T-helper 2 cell treated with Interferon-gamma antibody and Interleukin-4, amounts not matched to agents 5 μg/mL and 100 μg/mL, for 36 hours (primary cell): ENCODE measurements at regions not wholly inside any gene's neighbourhood (a gene's known extent, or its start where the extent isn't known, plus 50 kb on each side); places are given as distances from the start of the nearest gene placed in this dataset.

Experiments used
- DNase-seq: peaks from one replicate; pipeline ENCODE4 v3.0.0; 2021; ENCODE audit warnings: low spot score
- H3K27ac Mint-ChIP-seq: one replicate; pipeline ENCODE4 v1.8.0; 2021; ENCODE audit warnings: mild to moderate bottlenecking, mixed read lengths
- H3K27me3 Mint-ChIP-seq: one replicate; pipeline ENCODE4 v1.8.0; 2021; ENCODE audit warnings: low read depth, mixed read lengths
- H3K36me3 Mint-ChIP-seq: one replicate; pipeline ENCODE4 v1.8.0; 2021; ENCODE audit warnings: low read depth, mixed read lengths
- H3K4me1 Mint-ChIP-seq: one replicate; pipeline ENCODE4 v1.8.0; 2021; ENCODE audit warnings: low read depth, mixed read lengths
- H3K4me3 Mint-ChIP-seq: one replicate; pipeline ENCODE4 v1.8.0; 2022; ENCODE audit warnings: mild to moderate bottlenecking, moderate library complexity, mixed read lengths
- H3K9me3 Mint-ChIP-seq: one replicate; pipeline ENCODE4 v1.8.0; 2021; ENCODE audit warnings: mixed read lengths

- no peaks in the 10 kb centered on the region for H3K27me3 Mint-ChIP-seq
- no peak overlapping the region for H3K4me3 Mint-ChIP-seq
- H3K9me3 Mint-ChIP-seq: no peaks in the 10 kb centered on the region
- no peaks in the 10 kb centered on the region for H3K36me3 Mint-ChIP-seq
- no peak overlapping the region for H3K27ac Mint-ChIP-seq
- no peak for DNase-seq
- no peaks in the 10 kb centered on the region for H3K4me1 Mint-ChIP-seq
Observed at GRCh38 chr7:25646726-25647413, 418.6 kb upstream of the NPVF start.

GRCh38 chr7:25647872-25648271 is 419.6 kb upstream of the NPVF start:
- Mint-ChIP-seq H3K27me3 (no peaks in the 10 kb centered on the region), H3K9me3 (no peaks in the 10 kb centered on the region), H3K4me1 (no peaks in the 10 kb centered on the region), H3K36me3 (no peaks in the 10 kb centered on the region), H3K27ac (no peak overlapping the region), H3K4me3 (no peak overlapping the region)
- no peak for DNase-seq

- Mint-ChIP-seq H3K4me3 (no peak overlapping the region), H3K27me3 (peaks cover under 1% of the 10 kb centered on the region), H3K4me1 (peaks cover 9% of the 10 kb centered on the region), H3K27ac (no peak overlapping the region), H3K36me3 (no peaks in the 10 kb centered on the region), H3K9me3 (peaks cover 4% of the 10 kb centered on the region)
- DNase-seq: no peak
Observed at GRCh38 chr7:25652366-25652765, 424.1 kb upstream of the NPVF start.

GRCh38 chr7:25653384-25653783 is 425.1 kb upstream of the NPVF start:
- DNase-seq: no peak
- Mint-ChIP-seq H3K36me3 (no peaks in the 10 kb centered on the region), H3K9me3 (peaks cover 4% of the 10 kb centered on the region), H3K4me3 (no peak overlapping the region), H3K27me3 (peaks cover 11% of the 10 kb centered on the region), H3K4me1 (peaks cover 9% of the 10 kb centered on the region), H3K27ac (no peak overlapping the region)

- Mint-ChIP-seq H3K27ac (no peak overlapping the region), H3K36me3 (no peaks in the 10 kb centered on the region), H3K27me3 (peaks cover 15% of the 10 kb centered on the region), H3K9me3 (peaks cover 4% of the 10 kb centered on the region), H3K4me3 (no peak overlapping the region), H3K4me1 (peaks cover 9% of the 10 kb centered on the region)
- DNase-seq: no peak
Observed at GRCh38 chr7:25656071-25656470, 427.8 kb upstream of the NPVF start.

GRCh38 chr7:25656581-25657026 is 428.3 kb upstream of the NPVF start:
- H3K4me1 Mint-ChIP-seq: peaks cover 9% of the 10 kb centered on the region
- H3K4me3 Mint-ChIP-seq: no peak overlapping the region
- no peak overlapping the region for H3K27ac Mint-ChIP-seq
- DNase-seq: no peak
- no peaks in the 10 kb centered on the region for H3K36me3 Mint-ChIP-seq
- H3K9me3 Mint-ChIP-seq: peaks cover 4% of the 10 kb centered on the region
- H3K27me3 Mint-ChIP-seq: peaks cover 15% of the 10 kb centered on the region

GRCh38 chr7:25658375-25658774 is 430.1 kb upstream of the NPVF start:
- Mint-ChIP-seq H3K4me3 (no peak overlapping the region), H3K36me3 (no peaks in the 10 kb centered on the region), H3K9me3 (peaks cover 3% of the 10 kb centered on the region), H3K27ac (no peak overlapping the region), H3K4me1 (peaks cover 7% of the 10 kb centered on the region), H3K27me3 (peaks cover 17% of the 10 kb centered on the region)
- DNase-seq: no peak

- Mint-ChIP-seq H3K4me3 (no peak overlapping the region), H3K4me1 (peaks cover 3% of the 10 kb centered on the region), H3K27ac (no peak overlapping the region), H3K27me3 (peaks cover 21% of the 10 kb centered on the region), H3K36me3 (no peaks in the 10 kb centered on the region), H3K9me3 (no peaks in the 10 kb centered on the region)
- DNase-seq: no peak
Observed at GRCh38 chr7:25659841-25660240, 431.6 kb upstream of the NPVF start.

GRCh38 chr7:25662841-25663800 is 434.8 kb upstream of the NPVF start:
- H3K9me3 Mint-ChIP-seq: no peaks in the 10 kb centered on the region
- peaks cover 13% of the 10 kb centered on the region for H3K27me3 Mint-ChIP-seq
- H3K4me3 Mint-ChIP-seq: no peak overlapping the region

GRCh38 chr7:25663877-25664276 is 435.6 kb upstream of the NPVF start:
- DNase-seq: no peak
- H3K27ac Mint-ChIP-seq: no peak overlapping the region
- H3K4me3 Mint-ChIP-seq: no peak overlapping the region
- no peaks in the 10 kb centered on the region for H3K36me3 Mint-ChIP-seq
- no peaks in the 10 kb centered on the region for H3K4me1 Mint-ChIP-seq
- peaks cover 7% of the 10 kb centered on the region for H3K27me3 Mint-ChIP-seq
- no peaks in the 10 kb centered on the region for H3K9me3 Mint-ChIP-seq

More at GRCh38 chr7:25662841-25663800, 434.8 kb upstream of the NPVF start:
- no peak for DNase-seq
- Mint-ChIP-seq H3K4me1 (no peaks in the 10 kb centered on the region), H3K36me3 (no peaks in the 10 kb centered on the region), H3K27ac (no peak overlapping the region)

- DNase-seq: no peak
- Mint-ChIP-seq H3K36me3 (no peaks in the 10 kb centered on the region), H3K27me3 (peaks cover 6% of the 10 kb centered on the region)
Observed at GRCh38 chr7:25664593-25664992, 436.3 kb upstream of the NPVF start.

GRCh38 chr7:25665374-25665773 is 437.1 kb upstream of the NPVF start:
- Mint-ChIP-seq H3K27me3 (peaks cover 6% of the 10 kb centered on the region), H3K36me3 (no peaks in the 10 kb centered on the region), H3K4me3 (no peak overlapping the region), H3K9me3 (no peaks in the 10 kb centered on the region), H3K4me1 (no peaks in the 10 kb centered on the region), H3K27ac (no peak overlapping the region)
- DNase-seq: no peak

More at GRCh38 chr7:25664593-25664992, 436.3 kb upstream of the NPVF start:
- no peaks in the 10 kb centered on the region for H3K9me3 Mint-ChIP-seq
- no peak overlapping the region for H3K4me3 Mint-ChIP-seq
- no peaks in the 10 kb centered on the region for H3K4me1 Mint-ChIP-seq
- no peak overlapping the region for H3K27ac Mint-ChIP-seq

GRCh38 chr7:25665903-25666670 is 437.8 kb upstream of the NPVF start:
- Mint-ChIP-seq H3K27ac (no peak overlapping the region), H3K27me3 (peaks cover 9% of the 10 kb centered on the region), H3K4me1 (no peaks in the 10 kb centered on the region), H3K4me3 (no peak overlapping the region), H3K36me3 (no peaks in the 10 kb centered on the region), H3K9me3 (no peaks in the 10 kb centered on the region)
- no peak for DNase-seq

- Mint-ChIP-seq H3K4me3 (no peak overlapping the region), H3K27me3 (peaks cover 9% of the 10 kb centered on the region), H3K9me3 (no peaks in the 10 kb centered on the region), H3K36me3 (no peaks in the 10 kb centered on the region), H3K27ac (no peak overlapping the region), H3K4me1 (no peaks in the 10 kb centered on the region)
- no peak for DNase-seq
Observed at GRCh38 chr7:25666671-25667060, 438.4 kb upstream of the NPVF start.
